HepG2 (cell line): ENCODE measurements at regions not wholly inside any gene's neighbourhood (a gene's known extent, or its start where the extent isn't known, plus 50 kb on each side); places are given as distances from the start of the nearest gene placed in this dataset.

ENCODE experiments used
- BRD4 ChIP-seq: sonication (generic); formaldehyde crosslinking; IDR thresholded peaks from 2 replicates; pipeline ENCODE4 v1.4.0; 2020; ENCODE audit warnings: missing genetic modification reagents
- CENPX ChIP-seq: sonication (generic); formaldehyde crosslinking; IDR thresholded peaks from 2 replicates; pipeline ENCODE4 v1.9.0; 2021; ENCODE audit warnings: mild to moderate bottlenecking, missing genetic modification reagents, moderate library complexity
- JUNB ChIP-seq: sonication (generic); formaldehyde crosslinking; IDR thresholded peaks from 2 replicates; pipeline ENCODE4 v1.8.0; 2022; ENCODE audit warnings: missing genetic modification reagents, mild to moderate bottlenecking, borderline replicate concordance
- ZBTB42 ChIP-seq: sonication (generic); formaldehyde crosslinking; IDR thresholded peaks from 2 replicates; pipeline ENCODE4 v1.5.0; 2020; ENCODE audit warnings: mild to moderate bottlenecking, missing genetic modification reagents
- ZMAT3 ChIP-seq: sonication (generic); formaldehyde crosslinking; conservative IDR thresholded peaks from 2 replicates; pipeline ENCODE4 v1.7.0; 2021; ENCODE audit warnings: missing genetic modification reagents
- ZNF337 ChIP-seq: sonication (generic); formaldehyde crosslinking; IDR thresholded peaks from 2 replicates; pipeline ENCODE4 v1.5.1; 2020; ENCODE audit warnings: missing genetic modification reagents, low read depth, mild to moderate bottlenecking, borderline replicate concordance
- ZNF737 ChIP-seq: sonication (generic); formaldehyde crosslinking; IDR thresholded peaks from 2 replicates; pipeline ENCODE4 v1.5.0; 2020; ENCODE audit warnings: missing genetic modification reagents, mild to moderate bottlenecking, borderline replicate concordance
- ZNF761 ChIP-seq: sonication (generic); formaldehyde crosslinking; conservative IDR thresholded peaks from 2 replicates; pipeline ENCODE4 v1.4.0; 2020; ENCODE audit warnings: mild to moderate bottlenecking, missing genetic modification reagents
- ZNF775 ChIP-seq: sonication (generic); formaldehyde crosslinking; IDR thresholded peaks from 2 replicates; pipeline ENCODE4 v1.4.0; 2020; ENCODE audit warnings: missing genetic modification reagents, mild to moderate bottlenecking, moderate library complexity, borderline replicate concordance
- TF ChIP-seq, protein P1 (sequence below): sonication (generic); formaldehyde crosslinking; IDR thresholded peaks from 2 replicates; pipeline ENCODE4 v1.5.0; 2020; ENCODE audit warnings: mild to moderate bottlenecking, missing genetic modification reagents
- TF ChIP-seq, protein P2 (sequence below): sonication (generic); formaldehyde crosslinking; conservative IDR thresholded peaks from 2 replicates; pipeline ENCODE4 v1.8.0; 2022; ENCODE audit warnings: mild to moderate bottlenecking, moderate library complexity, missing genetic modification reagents
- TF ChIP-seq, protein P3 (sequence below): sonication (generic); formaldehyde crosslinking; IDR thresholded peaks from 2 replicates; pipeline ENCODE4 v1.4.0; 2020; ENCODE audit warnings: missing genetic modification reagents, borderline replicate concordance

DNA sequence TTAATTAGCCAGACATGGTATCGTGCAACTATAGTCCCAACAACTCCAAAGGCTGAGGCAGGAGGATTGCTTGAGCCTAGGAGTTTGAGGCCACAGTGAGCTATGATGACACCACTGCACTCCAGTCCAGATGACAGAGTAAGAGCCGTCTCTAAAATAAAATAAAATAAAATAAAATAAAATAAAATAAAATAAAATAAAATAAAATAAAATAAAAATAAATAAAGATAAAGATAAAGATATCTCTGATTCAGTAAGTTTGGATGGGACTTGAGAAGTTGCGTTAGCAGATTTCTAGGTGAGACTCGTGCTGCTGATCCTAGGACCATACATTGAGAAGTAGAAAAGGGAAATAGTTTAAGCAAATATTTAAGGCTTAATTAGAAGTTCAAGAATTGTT, 254.8 kb upstream of the FAM241A start (continued):
- TF ChIP-seq, protein P1, sequence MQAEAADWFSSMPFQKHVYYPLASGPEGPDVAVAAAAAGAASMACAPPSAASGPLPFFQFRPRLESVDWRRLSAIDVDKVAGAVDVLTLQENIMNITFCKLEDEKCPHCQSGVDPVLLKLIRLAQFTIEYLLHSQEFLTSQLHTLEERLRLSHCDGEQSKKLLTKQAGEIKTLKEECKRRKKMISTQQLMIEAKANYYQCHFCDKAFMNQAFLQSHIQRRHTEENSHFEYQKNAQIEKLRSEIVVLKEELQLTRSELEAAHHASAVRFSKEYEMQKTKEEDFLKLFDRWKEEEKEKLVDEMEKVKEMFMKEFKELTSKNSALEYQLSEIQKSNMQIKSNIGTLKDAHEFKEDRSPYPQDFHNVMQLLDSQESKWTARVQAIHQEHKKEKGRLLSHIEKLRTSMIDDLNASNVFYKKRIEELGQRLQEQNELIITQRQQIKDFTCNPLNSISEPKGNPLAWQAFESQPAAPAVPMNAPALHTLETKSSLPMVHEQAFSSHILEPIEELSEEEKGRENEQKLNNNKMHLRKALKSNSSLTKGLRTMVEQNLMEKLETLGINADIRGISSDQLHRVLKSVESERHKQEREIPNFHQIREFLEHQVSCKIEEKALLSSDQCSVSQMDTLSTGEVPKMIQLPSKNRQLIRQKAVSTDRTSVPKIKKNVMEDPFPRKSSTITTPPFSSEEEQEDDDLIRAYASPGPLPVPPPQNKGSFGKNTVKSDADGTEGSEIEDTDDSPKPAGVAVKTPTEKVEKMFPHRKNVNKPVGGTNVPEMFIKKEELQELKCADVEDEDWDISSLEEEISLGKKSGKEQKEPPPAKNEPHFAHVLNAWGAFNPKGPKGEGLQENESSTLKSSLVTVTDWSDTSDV: no peak
- TF ChIP-seq, protein P2, sequence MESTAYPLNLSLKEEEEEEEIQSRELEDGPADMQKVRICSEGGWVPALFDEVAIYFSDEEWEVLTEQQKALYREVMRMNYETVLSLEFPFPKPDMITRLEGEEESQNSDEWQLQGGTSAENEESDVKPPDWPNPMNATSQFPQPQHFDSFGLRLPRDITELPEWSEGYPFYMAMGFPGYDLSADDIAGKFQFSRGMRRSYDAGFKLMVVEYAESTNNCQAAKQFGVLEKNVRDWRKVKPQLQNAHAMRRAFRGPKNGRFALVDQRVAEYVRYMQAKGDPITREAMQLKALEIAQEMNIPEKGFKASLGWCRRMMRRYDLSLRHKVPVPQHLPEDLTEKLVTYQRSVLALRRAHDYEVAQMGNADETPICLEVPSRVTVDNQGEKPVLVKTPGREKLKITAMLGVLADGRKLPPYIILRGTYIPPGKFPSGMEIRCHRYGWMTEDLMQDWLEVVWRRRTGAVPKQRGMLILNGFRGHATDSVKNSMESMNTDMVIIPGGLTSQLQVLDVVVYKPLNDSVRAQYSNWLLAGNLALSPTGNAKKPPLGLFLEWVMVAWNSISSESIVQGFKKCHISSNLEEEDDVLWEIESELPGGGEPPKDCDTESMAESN (CRISPR knock-in tag): no peak
- TF ChIP-seq ZNF775 (CRISPR knock-in tag): no peak
- TF ChIP-seq ZNF737: no peak
- no peak for TF ChIP-seq ZMAT3 (CRISPR knock-in tag)
- no peak for TF ChIP-seq CENPX (CRISPR knock-in tag)
- no peak for TF ChIP-seq ZBTB42 (CRISPR knock-in tag)
- no peak for TF ChIP-seq ZNF337
- no peak for TF ChIP-seq ZNF761 (CRISPR knock-in tag)
- TF ChIP-seq, protein P3, sequence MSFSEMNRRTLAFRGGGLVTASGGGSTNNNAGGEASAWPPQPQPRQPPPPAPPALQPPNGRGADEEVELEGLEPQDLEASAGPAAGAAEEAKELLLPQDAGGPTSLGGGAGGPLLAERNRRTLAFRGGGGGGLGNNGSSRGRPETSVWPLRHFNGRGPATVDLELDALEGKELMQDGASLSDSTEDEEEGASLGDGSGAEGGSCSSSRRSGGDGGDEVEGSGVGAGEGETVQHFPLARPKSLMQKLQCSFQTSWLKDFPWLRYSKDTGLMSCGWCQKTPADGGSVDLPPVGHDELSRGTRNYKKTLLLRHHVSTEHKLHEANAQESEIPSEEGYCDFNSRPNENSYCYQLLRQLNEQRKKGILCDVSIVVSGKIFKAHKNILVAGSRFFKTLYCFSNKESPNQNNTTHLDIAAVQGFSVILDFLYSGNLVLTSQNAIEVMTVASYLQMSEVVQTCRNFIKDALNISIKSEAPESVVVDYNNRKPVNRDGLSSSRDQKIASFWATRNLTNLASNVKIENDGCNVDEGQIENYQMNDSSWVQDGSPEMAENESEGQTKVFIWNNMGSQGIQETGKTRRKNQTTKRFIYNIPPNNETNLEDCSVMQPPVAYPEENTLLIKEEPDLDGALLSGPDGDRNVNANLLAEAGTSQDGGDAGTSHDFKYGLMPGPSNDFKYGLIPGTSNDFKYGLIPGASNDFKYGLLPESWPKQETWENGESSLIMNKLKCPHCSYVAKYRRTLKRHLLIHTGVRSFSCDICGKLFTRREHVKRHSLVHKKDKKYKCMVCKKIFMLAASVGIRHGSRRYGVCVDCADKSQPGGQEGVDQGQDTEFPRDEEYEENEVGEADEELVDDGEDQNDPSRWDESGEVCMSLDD (CRISPR knock-in tag): no peak
- no peak for TF ChIP-seq JUNB (CRISPR knock-in tag)
- no peak for TF ChIP-seq BRD4
